HUDEP-2 (cell line): ENCODE measurements at regions not wholly inside any gene's neighbourhood (a gene's known extent, or its start where the extent isn't known, plus 50 kb on each side); places are given as distances from the start of the nearest gene placed in this dataset.
A peak's percentile ranks its signal among the peaks of the same experiment; 100 is the strongest.
"Not testable (repeated sequence)": the region's sequence is repeated elsewhere in the genome, so short reads cannot be mapped to it uniquely, and the experiment has no call there.

Experiments
- DNase-seq, 76 experiments: peaks; one replicate each; lab custom pipeline; 2025; ENCODE audit not compliant: unreplicated experiment in 76 of 76; lab: John Stamatoyannopoulos, UW

- DNase-seq = no peak
Observed at GRCh38 chr14:89661392-89661791, 244.4 kb upstream of the FOXN3 start.

GRCh38 chr14:89660625-89661233 is 243.7 kb upstream of the FOXN3 start:
- DNase-seq = not testable (repeated sequence)

- DNase-seq = no peak
Observed at GRCh38 chr14:89660166-89660565, 243.1 kb upstream of the FOXN3 start.

- DNase-seq = peak in 1 of 76 experiments; percentile 3
Observed at GRCh38 chr14:89658977-89659670, 242.1 kb upstream of the FOXN3 start.

GRCh38 chr14:89657014-89657413 is 240.0 kb upstream of the FOXN3 start:
- no peak for DNase-seq

- no peak for DNase-seq
Observed at GRCh38 chr14:89654998-89655397, 238.0 kb upstream of the FOXN3 start.

GRCh38 chr14:89652352-89652751 is 235.3 kb upstream of the FOXN3 start:
- no peak for DNase-seq

GRCh38 chr14:89651805-89652204 is 234.8 kb upstream of the FOXN3 start:
- DNase-seq = no peak

- DNase-seq = no peak
Observed at GRCh38 chr14:89650077-89650978, 233.3 kb upstream of the FOXN3 start.

GRCh38 chr14:89649451-89650075 is 232.5 kb upstream of the FOXN3 start:
- DNase-seq = no peak

GRCh38 chr14:89648924-89649323 is 231.9 kb upstream of the FOXN3 start:
- DNase-seq = no peak

- no peak for DNase-seq
Observed at GRCh38 chr14:89648510-89648909, 231.5 kb upstream of the FOXN3 start.

- no peak for DNase-seq
Observed at GRCh38 chr14:89646971-89647370, 229.9 kb upstream of the FOXN3 start.

GRCh38 chr14:89644641-89645040 is 227.6 kb upstream of the FOXN3 start:
- no peak for DNase-seq

- no peak for DNase-seq
Observed at GRCh38 chr14:89641495-89642175, 224.6 kb upstream of the FOXN3 start.

- DNase-seq = no peak
Observed at GRCh38 chr14:89640141-89640540, 223.1 kb upstream of the FOXN3 start.

GRCh38 chr14:89639687-89640086 is 222.7 kb upstream of the FOXN3 start:
- DNase-seq = no peak

GRCh38 chr14:89638891-89639290 is 221.9 kb upstream of the FOXN3 start:
- no peak for DNase-seq

- DNase-seq = no peak
Observed at GRCh38 chr14:89637581-89637980, 220.5 kb upstream of the FOXN3 start.

GRCh38 chr14:89635615-89636014 is 218.6 kb upstream of the FOXN3 start:
- DNase-seq = no peak

GRCh38 chr14:89634037-89634436 is 217.0 kb upstream of the FOXN3 start:
- no peak for DNase-seq
